GM10266 (cell line): ENCODE measurements at regions not wholly inside any gene's neighbourhood (a gene's known extent, or its start where the extent isn't known, plus 50 kb on each side); places are given as distances from the start of the nearest gene placed in this dataset.

Experiments used
- DNase-seq: peaks from one replicate; pipeline ENCODE4 v3.0.0; 2012; ENCODE audit errors: extremely low spot score
- TF ChIP-seq, protein P1 (sequence below): IDR thresholded peaks from 2 replicates; pipeline ENCODE4 v1.5.1; 2012; ENCODE audit warnings: mild to moderate bottlenecking, low read depth; ENCODE audit not compliant: control insufficient read depth, insufficient read depth; ENCODE audit errors: missing control alignments

- TF ChIP-seq, protein P1, sequence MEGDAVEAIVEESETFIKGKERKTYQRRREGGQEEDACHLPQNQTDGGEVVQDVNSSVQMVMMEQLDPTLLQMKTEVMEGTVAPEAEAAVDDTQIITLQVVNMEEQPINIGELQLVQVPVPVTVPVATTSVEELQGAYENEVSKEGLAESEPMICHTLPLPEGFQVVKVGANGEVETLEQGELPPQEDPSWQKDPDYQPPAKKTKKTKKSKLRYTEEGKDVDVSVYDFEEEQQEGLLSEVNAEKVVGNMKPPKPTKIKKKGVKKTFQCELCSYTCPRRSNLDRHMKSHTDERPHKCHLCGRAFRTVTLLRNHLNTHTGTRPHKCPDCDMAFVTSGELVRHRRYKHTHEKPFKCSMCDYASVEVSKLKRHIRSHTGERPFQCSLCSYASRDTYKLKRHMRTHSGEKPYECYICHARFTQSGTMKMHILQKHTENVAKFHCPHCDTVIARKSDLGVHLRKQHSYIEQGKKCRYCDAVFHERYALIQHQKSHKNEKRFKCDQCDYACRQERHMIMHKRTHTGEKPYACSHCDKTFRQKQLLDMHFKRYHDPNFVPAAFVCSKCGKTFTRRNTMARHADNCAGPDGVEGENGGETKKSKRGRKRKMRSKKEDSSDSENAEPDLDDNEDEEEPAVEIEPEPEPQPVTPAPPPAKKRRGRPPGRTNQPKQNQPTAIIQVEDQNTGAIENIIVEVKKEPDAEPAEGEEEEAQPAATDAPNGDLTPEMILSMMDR: no peak
- no peak for DNase-seq
Observed at GRCh38 chr7:145915679-145916078, 200.9 kb upstream of the CNTNAP2 start.

- DNase-seq: no peak
- TF ChIP-seq, protein P1: no peak
Observed at GRCh38 chr7:145909991-145910513, 206.5 kb upstream of the CNTNAP2 start.

- DNase-seq: no peak
- TF ChIP-seq, protein P1: no peak
Observed at GRCh38 chr7:145903658-145904057, 212.9 kb upstream of the CNTNAP2 start.

- DNase-seq: no peak
- TF ChIP-seq, protein P1: no peak
Observed at GRCh38 chr7:145902123-145902522, 214.5 kb upstream of the CNTNAP2 start.

- DNase-seq: no peak
- TF ChIP-seq, protein P1: no peak
Observed at GRCh38 chr7:145899938-145900337, 216.7 kb upstream of the CNTNAP2 start.

DNA sequence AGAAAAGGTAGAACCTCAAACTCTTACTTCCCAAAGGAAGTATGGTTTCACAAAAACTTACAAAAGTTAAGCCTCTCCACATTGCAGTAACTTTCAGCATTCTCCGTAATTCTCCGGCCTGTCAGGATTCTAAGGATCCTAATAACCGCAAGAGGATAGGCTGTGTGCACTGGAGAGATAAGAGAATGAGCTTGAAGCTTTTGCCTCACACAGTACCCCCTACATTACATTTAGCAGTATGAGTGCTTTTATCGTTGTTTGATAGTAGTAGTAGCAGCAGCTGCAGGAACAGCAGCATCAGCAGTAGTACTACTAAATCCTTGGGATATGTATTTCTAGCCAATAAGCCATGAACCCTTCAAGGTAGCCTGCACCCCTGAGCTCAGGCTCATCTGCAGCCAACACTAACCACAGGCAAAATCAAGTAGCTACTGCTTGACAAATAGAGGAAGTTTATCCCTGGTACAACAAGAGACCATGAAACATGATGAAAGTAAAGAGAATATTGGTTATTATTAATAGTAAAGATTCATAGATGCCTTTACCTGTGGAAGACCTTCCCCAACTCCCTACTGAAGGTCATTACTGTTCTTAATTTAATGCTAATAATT lies 222.6 kb upstream of the CNTNAP2 start:
- no peak for DNase-seq

More for the DNA sequence above, 222.6 kb upstream of the CNTNAP2 start:
- TF ChIP-seq, protein P1: no peak
